SK-MEL-5 (cell line): ENCODE measurements at regions not wholly inside any gene's neighbourhood (a gene's known extent, or its start where the extent isn't known, plus 50 kb on each side); places are given as distances from the start of the nearest gene placed in this dataset.
A peak's percentile ranks its signal among the peaks of the same experiment; 100 is the strongest.

Experiments
- DNase-seq: peaks from one replicate; pipeline ENCODE4 v3.0.0-alpha.2; 2016; ENCODE audit warnings: low read depth, low spot score
- in situ Hi-C: cut with HindIII; loops from 2 replicates; pipeline ENCODE4 v1.10.0; 2016; ENCODE audit warnings: low sequenced_read_pairs, high pct_unique_total_duplicates, low pct_unique_long_range_greater_than_20kb

DNA sequence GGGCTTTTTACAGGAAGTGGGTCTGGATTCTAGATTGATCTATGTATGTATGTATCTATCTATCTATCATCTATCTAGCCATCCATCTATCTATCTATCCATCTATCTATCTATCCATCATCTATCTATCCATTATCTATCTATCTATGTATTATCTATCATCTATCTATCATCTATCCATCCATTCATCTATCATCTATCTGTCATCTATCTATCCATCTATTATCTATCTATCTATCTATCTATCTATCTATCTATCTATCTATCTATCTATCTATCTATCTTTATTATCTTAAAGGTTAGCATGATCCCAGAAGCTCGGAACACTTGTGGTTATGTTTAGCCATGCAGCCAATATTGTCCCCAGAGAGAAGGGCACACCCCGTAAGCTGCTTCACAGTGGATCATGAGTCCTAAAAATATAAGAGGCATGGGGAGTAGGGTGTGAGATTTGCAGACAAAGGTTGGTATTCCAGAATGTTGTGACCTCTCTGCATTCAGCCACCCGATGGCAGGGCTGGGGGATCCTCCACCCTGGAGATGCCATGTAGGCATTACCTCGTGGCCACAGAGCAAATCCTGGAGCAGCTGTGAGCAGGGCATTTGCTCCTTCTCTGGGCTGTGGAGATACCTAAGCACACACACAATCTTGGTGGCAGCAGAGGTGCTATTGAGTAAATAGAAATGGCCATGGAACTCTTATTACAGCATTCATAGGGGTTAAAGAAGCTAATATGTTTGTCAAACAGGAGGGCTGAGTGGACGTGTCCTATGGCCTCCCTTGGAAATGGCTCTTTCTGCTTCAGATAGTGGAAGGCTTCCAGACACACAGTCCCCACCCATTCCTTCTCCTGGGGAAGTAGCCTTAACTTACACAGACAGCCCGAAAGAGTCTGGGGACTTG, 310.0 kb upstream of the TSHZ3 start:
- in situ Hi-C loops: no loop called here
- no peak for DNase-seq

DNA sequence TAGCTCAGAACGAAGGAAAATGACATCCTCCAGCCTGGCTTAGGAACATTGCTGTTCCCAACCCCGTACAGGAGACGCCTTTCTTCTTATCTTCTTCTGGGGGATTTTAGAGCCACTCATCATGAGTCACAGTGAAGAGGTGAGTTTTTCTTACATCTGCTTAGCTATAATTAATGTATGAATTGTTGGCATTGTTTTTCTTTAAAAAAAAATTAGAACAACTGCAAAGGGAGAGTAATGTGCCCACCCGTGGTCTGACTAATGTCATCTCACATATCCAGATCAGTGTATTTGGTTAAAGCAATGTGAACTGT, 310.6 kb upstream of the TSHZ3 start:
- no peak for DNase-seq
- in situ Hi-C loops: no loop called here

GRCh38 chr19:31664096-31664495, 314.9 kb upstream of the TSHZ3 start:
- no peak for DNase-seq
- in situ Hi-C loops: no loop called here

GRCh38 chr19:31664997-31665396, 315.8 kb upstream of the TSHZ3 start:
- in situ Hi-C loops: no loop called here
- DNase-seq: no peak

DNA sequence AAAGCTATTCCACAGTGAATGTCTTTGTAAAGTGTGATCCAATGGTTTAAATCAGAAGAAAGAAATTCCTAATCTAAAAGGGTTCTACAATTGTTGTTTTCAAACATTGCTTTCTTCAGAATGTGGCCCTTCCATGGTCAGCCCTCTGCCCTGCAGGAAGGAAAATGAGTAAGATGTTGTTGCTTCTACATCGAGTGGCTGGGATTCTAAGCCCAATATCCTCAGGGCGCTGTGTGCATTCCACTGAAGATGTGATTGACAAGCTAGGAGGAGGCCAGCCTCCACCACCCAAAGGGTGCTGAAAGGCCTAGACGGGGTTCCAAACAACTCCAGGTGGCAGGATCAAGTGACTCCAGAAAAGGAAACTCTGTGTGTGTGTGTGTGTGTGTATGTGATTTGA, 316.9 kb upstream of the TSHZ3 start:
- in situ Hi-C loops: no loop called here
- no peak for DNase-seq

GRCh38 chr19:31667106-31667505, 317.9 kb upstream of the TSHZ3 start:
- no peak for DNase-seq
- in situ Hi-C loops: no loop called here

GRCh38 chr19:31668921-31669320, 319.7 kb upstream of the TSHZ3 start:
- in situ Hi-C loops: no loop called here
- no peak for DNase-seq

DNA sequence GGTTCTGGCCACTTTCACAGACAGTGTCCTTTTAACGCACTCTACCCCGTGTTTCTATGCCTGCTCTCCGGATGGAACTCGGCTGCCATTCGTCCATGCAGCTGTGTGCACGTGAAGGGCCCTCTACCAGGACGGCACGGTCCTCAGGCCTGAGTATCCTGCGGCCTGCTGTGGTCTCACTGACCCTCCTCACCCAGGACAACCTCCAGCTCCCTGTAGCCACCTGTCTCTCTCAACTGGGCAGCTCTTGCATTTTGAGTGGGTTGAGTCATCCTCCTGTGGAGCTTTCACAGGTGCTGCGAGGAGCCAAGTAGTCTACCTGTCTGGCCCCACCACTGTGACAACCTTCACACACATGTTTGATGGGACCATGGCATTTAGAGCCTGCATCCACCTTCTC, 321.7 kb upstream of the TSHZ3 start:
- DNase-seq: no peak
- in situ Hi-C loops: no loop called here

DNA sequence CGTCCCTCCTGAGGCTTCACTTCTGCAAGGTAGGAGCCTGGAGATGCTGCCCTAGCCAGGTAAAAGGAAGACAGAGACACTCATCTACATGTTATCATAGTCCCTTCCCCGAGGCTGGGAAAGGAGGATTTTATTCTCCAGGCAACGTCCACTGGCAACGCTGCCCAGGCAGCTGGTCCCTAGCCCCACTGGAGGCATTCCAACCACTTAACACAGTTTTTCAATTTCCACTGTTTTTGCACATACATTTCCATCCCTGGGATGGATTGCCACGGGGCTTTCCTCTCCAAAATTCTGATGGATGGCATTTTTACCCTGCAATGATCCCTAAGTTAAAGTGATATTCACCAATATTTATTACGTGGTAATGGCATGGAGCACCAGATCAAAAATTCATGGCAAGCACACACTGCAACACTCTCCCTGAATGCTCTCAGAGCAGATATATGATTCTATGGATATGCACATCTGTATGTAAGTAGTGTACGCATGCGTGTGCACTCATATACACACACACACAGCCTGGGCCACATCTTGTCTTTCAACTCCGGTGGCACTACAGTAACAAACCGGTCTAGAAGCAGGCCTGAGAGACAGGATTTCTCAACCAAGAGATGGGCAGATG, 322.3 kb upstream of the TSHZ3 start:
- DNase-seq: no peak
- in situ Hi-C loops: no loop called here

DNA sequence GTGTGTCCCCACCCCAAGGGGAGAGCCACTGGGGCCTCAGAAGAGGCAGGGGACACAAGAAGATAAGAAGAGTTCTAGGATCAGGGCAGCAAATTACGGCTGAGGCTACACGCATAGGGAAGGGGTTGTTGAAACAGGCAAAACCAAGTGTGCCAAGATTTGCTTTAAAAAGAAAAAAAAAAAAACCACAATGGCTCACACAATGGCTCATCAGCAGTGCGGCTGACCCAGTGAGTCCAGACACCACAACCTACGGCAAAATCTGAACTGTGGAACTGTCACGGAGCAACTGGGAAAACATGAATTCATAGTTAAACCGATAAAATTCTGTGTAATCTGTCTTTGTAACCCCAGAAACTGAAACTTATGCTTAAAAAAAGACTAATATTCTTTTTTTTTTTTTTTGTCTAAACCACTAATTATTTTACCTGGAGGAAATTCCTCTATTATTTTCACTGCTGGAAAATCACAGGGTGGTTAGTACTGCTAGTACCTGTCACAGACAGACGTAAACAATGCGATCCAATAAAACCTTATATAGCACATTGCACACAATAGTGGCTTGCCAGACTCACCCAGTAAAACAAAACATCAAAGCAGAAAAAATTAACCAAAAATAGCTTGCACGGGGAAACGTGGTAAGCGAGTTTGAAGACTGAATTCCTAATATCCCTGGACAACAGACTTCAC, 325.4 kb upstream of the TSHZ3 start:
- in situ Hi-C loops: no loop called here
- DNase-seq: no peak

GRCh38 chr19:31675193-31675913, 326.1 kb upstream of the TSHZ3 start:
- in situ Hi-C loops: no loop called here
- no peak for DNase-seq

- in situ Hi-C loops: no loop called here
- DNase-seq: peak; percentile 55
Observed at GRCh38 chr19:31676271-31677004, 327.2 kb upstream of the TSHZ3 start.

- DNase-seq: no peak
- in situ Hi-C loops: no loop called here
Observed at GRCh38 chr19:31678421-31678820, 329.2 kb upstream of the TSHZ3 start.

DNA sequence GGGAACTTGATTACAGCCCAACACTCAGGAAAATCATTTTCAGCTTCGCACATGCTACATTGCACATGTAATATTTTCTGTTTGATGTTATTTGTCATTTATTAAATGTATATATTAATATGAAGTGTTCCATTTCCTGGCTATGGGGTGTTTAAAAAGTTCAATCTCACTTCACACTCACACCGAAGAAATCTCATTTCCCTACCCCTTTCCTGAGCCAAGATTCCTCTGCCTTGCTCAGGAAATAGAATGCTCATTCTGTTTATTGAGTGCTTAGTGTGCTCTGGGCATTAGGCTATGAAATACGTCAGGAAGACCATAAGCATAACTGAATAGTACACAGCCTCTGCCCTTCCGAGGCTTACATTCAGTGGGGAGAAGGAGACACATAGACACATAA, 331.9 kb upstream of the TSHZ3 start:
- in situ Hi-C loops: no loop called here
- no peak for DNase-seq

- in situ Hi-C loops: no loop called here
- DNase-seq: peak; percentile 11
Observed at GRCh38 chr19:31693131-31693932, 344.1 kb upstream of the TSHZ3 start.

- in situ Hi-C loops: no loop called here
- DNase-seq: no peak
Observed at GRCh38 chr19:31693933-31694269, 344.7 kb upstream of the TSHZ3 start.

- DNase-seq: no peak
- in situ Hi-C loops: no loop called here
Observed at GRCh38 chr19:31694761-31695160, 345.5 kb upstream of the TSHZ3 start.
